CD4-positive, alpha-beta T cell treated with Interleukin-1 beta for 1 hour (primary cell): ENCODE measurements at regions not wholly inside any gene's neighbourhood (a gene's known extent, or its start where the extent isn't known, plus 50 kb on each side); places are given as distances from the start of the nearest gene placed in this dataset.

Source experiments
- DNase-seq, 2 donors: peaks; one replicate each; pipeline ENCODE4 v3.0.0-alpha.2; 2020 to 2022

DNA sequence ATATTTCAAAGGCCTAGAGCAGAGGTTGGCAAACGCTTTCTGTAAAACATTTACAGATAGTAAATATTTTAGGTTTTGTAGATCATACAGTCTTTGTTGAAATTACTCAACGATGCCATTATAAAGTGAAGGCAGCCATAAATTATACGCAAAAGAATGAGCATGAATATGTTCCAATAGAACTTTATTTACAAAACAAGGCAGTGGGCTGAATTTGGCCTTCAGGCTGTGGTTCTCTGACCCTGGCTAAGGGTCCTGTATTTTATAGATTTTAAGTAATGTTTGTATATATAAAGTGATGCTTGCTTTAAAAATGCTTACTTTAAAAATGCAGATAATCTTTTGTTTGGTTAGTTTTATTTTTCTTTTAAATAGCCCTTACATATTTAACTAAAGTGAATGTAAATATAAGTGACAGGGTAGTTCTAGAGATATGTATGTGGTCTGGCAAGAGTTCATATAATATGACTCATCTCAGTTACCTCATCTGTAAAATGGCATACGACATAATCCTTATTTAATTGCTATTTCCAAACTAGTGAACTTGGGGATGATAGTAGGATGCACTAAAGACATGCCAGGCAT, 51.7 kb upstream of the ATP5MC3 start:
- DNase-seq: no peak
